ENCODE measurements at regions not wholly inside any gene's neighbourhood (a gene's known extent, or its start where the extent isn't known, plus 50 kb on each side); places are given as distances from the start of the nearest gene placed in this dataset.

DNA sequence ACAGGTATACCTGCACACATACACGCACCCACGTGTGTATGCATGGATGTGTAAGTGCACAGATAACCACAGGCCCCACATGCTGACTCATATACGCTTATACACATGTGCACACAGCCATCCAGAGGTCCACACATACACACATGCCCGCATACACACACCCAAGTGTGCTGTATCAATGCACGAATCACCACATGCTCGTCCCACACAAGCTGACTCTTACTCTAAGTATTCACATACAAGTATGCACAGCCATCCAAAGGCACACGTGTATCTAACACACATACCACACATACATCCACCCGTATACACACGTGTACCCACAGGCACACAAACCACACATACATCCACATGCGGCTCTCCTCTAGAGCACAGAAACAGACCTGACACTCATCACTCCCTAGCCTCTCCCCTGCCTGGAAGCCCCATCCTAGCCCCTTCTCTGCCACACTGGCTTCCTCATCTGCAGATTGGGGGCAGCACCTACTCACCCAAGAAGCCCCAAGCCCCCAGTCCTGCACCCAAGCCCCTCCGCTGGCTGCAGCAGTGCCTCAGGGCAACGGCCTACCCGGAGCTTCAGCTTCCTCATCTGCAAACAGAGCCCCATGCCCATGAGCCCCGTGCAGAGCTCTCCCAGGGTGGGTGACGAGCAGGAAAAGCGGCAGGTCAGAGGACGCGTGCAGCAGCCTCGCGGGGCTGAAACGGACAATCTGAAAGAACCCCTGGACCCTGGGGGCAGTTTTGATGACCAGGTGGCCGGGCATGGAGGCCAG, 105.4 kb downstream of the NCOR2 start:
- FAIRE-seq (peak; percentile 85), DNase-seq (ENCODE audit: insufficient read length, low spot score) (no peak)
- TF ChIP-seq POLR2AphosphoS5 (IDR thresholded peaks at IDR 0.05; ENCODE audit: low read depth, low read length) (no peak), POU2F2 (IDR thresholded peaks at IDR 0.05; ENCODE audit: low read depth, low read length) (no peak), SPI1 (IDR thresholded peaks at IDR 0.05; ENCODE audit: low read depth, low read length) (no peak), PAX5 (IDR thresholded peaks at IDR 0.05; ENCODE audit: insufficient read depth, low read length, severe bottlenecking) (no peak), TAF1 (IDR thresholded peaks at IDR 0.05; ENCODE audit: low read depth, low read length) (no peak), POLR2A (IDR thresholded peaks at IDR 0.05; ENCODE audit: low read depth, low read length) (no peak)

DNA sequence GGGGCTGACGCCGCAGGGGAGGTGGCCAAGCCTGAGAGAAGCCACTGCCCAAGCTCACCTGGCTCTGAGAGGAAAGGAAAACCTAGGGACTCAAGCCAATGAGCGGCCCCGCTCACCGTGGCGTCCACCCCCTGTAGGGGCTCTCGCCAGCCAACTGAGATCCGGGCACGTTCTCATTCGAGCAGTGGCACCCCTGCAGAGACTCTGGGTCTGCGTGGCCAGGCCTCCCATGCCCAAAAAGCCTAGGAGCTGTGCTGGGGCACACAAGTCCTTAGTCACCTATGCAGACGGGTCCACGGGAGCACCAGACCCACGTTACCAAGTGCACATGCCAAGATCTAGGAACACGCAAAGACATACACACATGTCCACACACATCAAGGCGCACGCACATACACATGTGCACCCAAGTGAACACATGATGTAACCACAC, 106.2 kb downstream of the NCOR2 start:
- TF ChIP-seq TAF1 (IDR thresholded peaks at IDR 0.05; ENCODE audit: low read depth, low read length) (no peak), SPI1 (IDR thresholded peaks at IDR 0.05; ENCODE audit: low read depth, low read length) (no peak), POLR2AphosphoS5 (IDR thresholded peaks at IDR 0.05; ENCODE audit: low read depth, low read length) (no peak), POLR2A (IDR thresholded peaks at IDR 0.05; ENCODE audit: low read depth, low read length) (no peak), PAX5 (IDR thresholded peaks at IDR 0.05; ENCODE audit: insufficient read depth, low read length, severe bottlenecking) (no peak), POU2F2 (IDR thresholded peaks at IDR 0.05; ENCODE audit: low read depth, low read length) (no peak)
- FAIRE-seq = no peak
- no peak for DNase-seq (ENCODE audit: insufficient read length, low spot score)

DNA sequence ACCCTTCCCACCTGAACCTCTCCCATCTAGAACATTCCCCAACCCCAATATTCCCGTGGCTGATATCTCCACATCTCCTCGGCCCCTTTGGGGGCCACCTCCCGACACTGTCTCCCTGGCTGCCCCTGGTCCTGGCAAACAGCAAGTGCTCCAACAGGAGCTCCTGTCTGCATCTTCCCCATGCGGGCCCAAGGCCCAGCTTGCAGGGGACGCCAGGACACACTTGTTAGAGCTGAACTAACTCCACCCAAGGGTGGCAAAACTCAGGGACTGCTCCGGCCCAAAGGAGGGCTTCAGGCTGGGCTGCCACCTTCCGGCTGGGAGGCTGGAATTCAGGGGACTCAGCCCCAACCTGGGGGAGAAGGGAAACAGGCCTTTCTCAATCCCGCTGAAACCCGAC, 106.6 kb downstream of the NCOR2 start:
- TF ChIP-seq TAF1 (IDR thresholded peaks at IDR 0.05; ENCODE audit: low read depth, low read length) (no peak), PAX5 (IDR thresholded peaks at IDR 0.05; ENCODE audit: insufficient read depth, low read length, severe bottlenecking) (no peak), POLR2A (IDR thresholded peaks at IDR 0.05; ENCODE audit: low read depth, low read length) (no peak), SPI1 (IDR thresholded peaks at IDR 0.05; ENCODE audit: low read depth, low read length) (no peak), POLR2AphosphoS5 (IDR thresholded peaks at IDR 0.05; ENCODE audit: low read depth, low read length) (no peak), POU2F2 (IDR thresholded peaks at IDR 0.05; ENCODE audit: low read depth, low read length) (no peak)
- DNase-seq (ENCODE audit: insufficient read length, low spot score) (no peak), FAIRE-seq (no peak)

DNA sequence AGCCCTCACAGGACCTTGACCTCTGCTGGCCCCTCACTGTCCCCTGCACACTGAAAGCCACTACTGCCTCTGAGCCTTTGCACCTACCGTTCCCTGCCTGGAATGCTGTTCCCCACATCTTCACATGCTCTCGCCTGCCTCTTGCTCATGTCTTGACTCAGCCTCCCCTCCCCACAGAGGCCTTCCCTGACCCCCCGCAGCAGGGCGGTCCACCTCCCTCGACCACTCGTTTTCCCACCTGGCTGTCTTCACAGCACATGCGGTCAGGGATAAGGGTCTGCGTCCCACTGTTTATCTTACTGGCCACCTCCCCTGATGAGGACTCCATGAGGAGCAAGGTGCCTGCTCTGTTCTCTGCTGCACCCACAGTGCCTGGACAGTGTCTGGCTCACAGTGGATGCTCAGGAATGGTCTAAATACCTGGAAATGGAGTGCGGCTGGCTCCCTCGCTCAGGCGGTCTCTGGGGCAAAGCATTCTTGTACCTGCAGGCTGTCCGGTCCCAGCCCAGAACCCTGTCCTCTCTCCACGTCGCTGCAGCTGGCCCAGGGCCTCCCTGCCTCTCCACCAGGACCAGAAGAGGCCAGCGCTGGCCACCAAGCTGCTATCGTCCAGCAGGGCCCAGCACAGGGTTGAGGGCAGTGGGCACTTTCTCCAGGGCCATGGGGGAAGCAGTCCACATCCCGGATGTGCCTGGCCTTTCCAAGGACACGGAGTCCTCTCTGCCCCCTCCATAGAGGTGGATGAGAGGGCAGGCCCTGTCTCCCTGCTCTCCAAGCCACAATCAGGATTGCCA, 107.4 kb downstream of the NCOR2 start:
- FAIRE-seq (no peak), DNase-seq (ENCODE audit: insufficient read length, low spot score) (no peak)
- no peak for TF ChIP-seq POU2F2 (IDR thresholded peaks at IDR 0.05; ENCODE audit: low read depth, low read length)
- no peak for TF ChIP-seq POLR2A (IDR thresholded peaks at IDR 0.05; ENCODE audit: low read depth, low read length)
- TF ChIP-seq POLR2AphosphoS5 (IDR thresholded peaks at IDR 0.05; ENCODE audit: low read depth, low read length) = no peak
- no peak for TF ChIP-seq SPI1 (IDR thresholded peaks at IDR 0.05; ENCODE audit: low read depth, low read length)
- no peak for TF ChIP-seq PAX5 (IDR thresholded peaks at IDR 0.05; ENCODE audit: insufficient read depth, low read length, severe bottlenecking)
- TF ChIP-seq TAF1 (IDR thresholded peaks at IDR 0.05; ENCODE audit: low read depth, low read length) = no peak

DNA sequence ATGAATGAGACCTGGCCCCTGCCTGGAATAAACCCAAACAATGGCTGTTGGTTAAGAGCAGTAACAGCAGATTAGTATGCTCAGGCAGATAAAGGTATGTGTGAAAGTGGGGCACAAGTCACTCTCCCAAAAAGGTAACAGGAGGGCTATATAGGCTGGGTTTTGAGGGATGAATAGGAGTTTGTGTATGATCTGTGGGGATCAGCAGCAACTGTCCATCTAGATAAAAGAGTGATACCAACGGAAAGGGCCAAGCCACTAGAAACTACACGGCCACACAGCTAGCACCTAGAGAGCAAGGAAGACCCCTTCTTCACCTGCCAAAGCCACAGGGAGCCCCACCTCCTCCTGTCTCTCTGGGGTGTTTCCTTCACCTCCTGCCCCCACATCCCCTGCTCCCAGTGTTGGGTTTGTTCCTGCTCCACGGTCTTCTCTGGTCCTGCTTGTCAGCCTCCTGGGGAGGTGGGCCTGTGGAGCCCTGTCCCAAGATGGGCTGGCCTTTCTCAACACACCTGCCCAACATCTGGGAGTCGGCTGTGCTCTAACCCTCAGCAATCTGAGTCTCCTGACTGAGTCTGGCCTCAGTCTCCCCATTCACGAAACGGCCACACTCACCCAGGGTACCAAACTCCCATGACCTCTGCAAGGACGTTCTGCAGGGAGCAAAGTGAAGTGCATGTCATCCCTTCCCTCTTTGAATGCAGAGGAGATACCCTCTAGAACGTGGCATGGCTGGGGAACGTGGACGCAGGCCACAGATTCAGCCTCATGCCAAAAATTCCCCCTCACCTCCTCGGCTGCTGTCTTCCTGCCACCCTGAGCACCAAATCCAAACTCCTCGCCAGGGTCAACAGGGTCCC, 108.2 kb downstream of the NCOR2 start:
- TF ChIP-seq PAX5 (IDR thresholded peaks at IDR 0.05; ENCODE audit: insufficient read depth, low read length, severe bottlenecking) = no peak
- TF ChIP-seq POLR2AphosphoS5 (IDR thresholded peaks at IDR 0.05; ENCODE audit: low read depth, low read length) = no peak
- TF ChIP-seq SPI1 (IDR thresholded peaks at IDR 0.05; ENCODE audit: low read depth, low read length) = no peak
- TF ChIP-seq POLR2A (IDR thresholded peaks at IDR 0.05; ENCODE audit: low read depth, low read length) = no peak
- FAIRE-seq (peak; percentile 63), DNase-seq (ENCODE audit: insufficient read length, low spot score) (no peak)

DNA sequence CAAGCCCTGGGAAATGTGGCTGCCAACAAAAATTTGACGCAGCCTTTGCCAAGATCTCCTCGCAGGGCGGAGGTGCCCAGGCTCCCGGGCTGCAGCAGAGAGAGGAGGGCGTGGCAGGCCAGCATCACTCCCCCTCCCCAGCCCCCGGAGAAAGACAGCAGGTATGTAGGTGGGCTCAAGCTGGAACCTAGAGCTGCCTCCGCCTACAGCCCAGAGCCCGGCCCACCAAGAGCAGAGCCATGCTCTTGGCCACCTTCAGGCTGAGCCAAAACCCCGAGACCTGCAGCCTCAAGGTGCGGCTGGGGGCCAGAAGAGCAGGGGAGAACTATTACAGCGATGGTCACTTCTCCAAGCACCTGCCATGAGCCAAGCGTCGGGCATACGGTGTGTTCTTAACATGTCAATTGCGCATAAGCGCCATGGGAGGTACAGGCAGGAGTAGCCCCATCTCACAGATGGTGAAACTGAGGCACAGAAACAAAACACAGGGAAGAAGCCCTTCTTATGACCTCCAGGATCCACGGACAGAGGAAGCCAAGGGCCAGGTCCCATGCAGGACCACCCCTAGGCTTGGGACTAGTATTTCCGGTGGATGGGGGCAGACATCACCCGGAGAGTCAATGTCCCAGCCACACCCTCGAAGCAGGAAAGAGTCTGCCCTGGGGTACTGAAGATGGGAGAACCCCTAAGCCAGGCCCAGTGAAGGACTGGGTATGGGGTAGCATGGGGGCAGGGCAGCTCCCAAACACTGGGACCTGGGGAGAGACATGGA, 109.0 kb downstream of the NCOR2 start:
- DNase-seq (ENCODE audit: insufficient read length, low spot score) (no peak), FAIRE-seq (peak; percentile 13)

DNA sequence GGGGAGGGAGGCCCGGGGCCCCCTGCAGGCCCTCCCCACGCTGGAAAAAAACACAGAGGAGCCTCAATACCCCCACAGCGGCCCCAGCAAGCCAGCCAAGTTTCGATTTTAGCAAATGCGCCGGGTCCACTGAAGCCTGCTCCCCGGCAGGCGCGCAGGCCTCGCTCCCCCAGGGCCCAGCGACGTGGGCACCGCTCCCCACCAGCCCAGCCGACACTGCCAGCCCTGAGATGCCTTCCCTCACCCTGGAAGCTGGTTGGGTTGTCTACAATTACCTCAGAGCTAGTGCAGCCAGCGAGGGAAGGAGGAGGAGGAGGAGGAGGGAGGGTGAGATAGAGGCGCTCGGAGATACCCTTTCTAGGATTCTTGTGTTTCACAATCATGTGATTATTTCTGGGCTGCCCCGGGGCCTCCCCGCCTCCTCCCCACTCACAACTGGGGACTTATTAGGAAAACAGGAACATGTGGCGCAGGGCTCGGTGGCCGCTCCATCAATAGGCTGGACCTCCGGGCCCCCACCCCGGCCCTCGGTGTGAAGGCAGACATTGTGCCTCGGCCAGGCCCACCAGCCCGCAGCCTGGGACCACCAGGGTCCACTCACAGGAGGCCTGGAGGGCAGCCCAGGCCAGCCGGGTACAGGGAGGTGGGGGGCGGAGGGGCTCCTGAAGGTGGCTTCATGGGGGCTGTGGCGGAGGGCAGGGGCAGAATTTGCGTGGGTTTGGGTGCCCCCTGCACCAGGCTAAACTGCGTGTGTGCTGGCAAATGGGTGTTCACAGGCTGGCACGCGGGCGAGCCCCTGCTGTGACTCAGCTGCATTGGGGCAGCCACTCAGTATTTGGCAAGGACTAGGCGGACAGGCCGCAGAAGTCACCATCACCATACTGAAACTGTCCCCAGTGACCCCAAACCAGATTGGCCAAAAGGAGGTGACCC, 109.9 kb downstream of the NCOR2 start:
- TF ChIP-seq TAF1 (IDR thresholded peaks at IDR 0.05; ENCODE audit: low read depth, low read length) (no peak), POLR2A (IDR thresholded peaks at IDR 0.05; ENCODE audit: low read depth, low read length) (peak; percentile 43; the same call in 1 of the 2 replicates)
- DNase-seq (ENCODE audit: insufficient read length, low spot score) = peak; percentile 64
- peak; percentile 45 for FAIRE-seq

More for the DNA sequence above, 109.0 kb downstream of the NCOR2 start:
- TF ChIP-seq PAX5 (IDR thresholded peaks at IDR 0.05; ENCODE audit: insufficient read depth, low read length, severe bottlenecking) = no peak
- no peak for TF ChIP-seq SPI1 (IDR thresholded peaks at IDR 0.05; ENCODE audit: low read depth, low read length)
- TF ChIP-seq POLR2AphosphoS5 (IDR thresholded peaks at IDR 0.05; ENCODE audit: low read depth, low read length) = no peak
- TF ChIP-seq TAF1 (IDR thresholded peaks at IDR 0.05; ENCODE audit: low read depth, low read length) = no peak
- no peak for TF ChIP-seq POLR2A (IDR thresholded peaks at IDR 0.05; ENCODE audit: low read depth, low read length)
- no peak for TF ChIP-seq POU2F2 (IDR thresholded peaks at IDR 0.05; ENCODE audit: low read depth, low read length)

Data from GM12891 (cell line).